ENCODE measurements at regions not wholly inside any gene's neighbourhood (a gene's known extent, or its start where the extent isn't known, plus 50 kb on each side); places are given as distances from the start of the nearest gene placed in this dataset.

DNA sequence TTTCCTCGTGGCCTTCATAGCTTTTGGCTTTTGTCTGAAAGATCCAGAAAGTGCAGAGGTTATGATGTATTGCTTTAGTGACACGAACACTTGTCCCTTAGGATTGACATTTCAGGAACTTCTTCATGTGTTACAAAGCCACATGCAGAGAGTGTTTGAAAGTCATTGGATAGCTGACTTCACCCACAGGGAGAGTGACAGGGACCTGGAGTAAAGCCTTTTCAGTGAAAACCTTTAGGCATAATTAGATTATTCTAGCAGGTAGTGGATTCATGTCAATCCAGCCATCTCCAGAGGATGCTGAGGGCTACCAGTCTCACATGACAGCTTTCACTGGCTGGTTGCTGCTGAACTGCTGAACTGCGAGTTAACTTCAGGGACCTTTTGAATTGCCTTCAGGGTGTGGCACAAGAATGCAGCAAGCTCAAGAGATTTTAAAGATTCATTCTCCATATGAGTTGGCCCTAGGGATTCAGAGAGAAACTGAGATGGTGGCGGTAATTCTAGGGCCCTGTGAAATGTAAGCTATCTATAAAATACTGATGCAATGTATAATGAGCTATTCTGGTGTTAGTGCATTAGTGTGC is 267.0 kb upstream of the GOLIM4 start:
- no peak for DNase-seq (ENCODE audit: low read depth)
- TF ChIP-seq, protein P1, sequence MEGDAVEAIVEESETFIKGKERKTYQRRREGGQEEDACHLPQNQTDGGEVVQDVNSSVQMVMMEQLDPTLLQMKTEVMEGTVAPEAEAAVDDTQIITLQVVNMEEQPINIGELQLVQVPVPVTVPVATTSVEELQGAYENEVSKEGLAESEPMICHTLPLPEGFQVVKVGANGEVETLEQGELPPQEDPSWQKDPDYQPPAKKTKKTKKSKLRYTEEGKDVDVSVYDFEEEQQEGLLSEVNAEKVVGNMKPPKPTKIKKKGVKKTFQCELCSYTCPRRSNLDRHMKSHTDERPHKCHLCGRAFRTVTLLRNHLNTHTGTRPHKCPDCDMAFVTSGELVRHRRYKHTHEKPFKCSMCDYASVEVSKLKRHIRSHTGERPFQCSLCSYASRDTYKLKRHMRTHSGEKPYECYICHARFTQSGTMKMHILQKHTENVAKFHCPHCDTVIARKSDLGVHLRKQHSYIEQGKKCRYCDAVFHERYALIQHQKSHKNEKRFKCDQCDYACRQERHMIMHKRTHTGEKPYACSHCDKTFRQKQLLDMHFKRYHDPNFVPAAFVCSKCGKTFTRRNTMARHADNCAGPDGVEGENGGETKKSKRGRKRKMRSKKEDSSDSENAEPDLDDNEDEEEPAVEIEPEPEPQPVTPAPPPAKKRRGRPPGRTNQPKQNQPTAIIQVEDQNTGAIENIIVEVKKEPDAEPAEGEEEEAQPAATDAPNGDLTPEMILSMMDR (IDR thresholded peaks at IDR 0.05; ENCODE audit: control insufficient read depth, extremely low read depth, insufficient read depth), result no peak
- H3K4me3 ChIP-seq (ENCODE audit: low read depth, low read length), result no peak overlapping the region

DNA sequence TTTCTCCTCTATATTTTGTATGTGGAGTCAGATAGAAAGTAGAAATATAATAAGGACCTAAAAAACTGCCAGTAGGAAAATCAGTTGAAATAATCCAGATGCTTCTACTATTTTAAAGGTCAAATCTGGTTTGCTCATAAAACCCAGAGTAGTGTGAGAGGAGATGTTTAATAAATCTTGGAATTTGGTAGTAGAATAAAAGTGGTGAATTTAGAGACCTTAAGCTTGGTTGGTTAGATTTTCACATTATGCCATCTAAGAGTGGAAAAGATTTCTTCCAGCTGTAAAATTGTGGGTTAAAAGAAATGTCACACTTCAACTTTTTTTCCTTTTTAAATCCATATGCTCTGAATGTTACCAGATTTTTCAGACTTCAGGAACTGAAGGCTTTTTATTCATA is 266.4 kb upstream of the GOLIM4 start:
- H3K4me3 ChIP-seq (ENCODE audit: low read depth, low read length), result no peak overlapping the region
- DNase-seq (ENCODE audit: low read depth), result no peak
- TF ChIP-seq, protein P1 (IDR thresholded peaks at IDR 0.05; ENCODE audit: control insufficient read depth, extremely low read depth, insufficient read depth), result no peak

DNA sequence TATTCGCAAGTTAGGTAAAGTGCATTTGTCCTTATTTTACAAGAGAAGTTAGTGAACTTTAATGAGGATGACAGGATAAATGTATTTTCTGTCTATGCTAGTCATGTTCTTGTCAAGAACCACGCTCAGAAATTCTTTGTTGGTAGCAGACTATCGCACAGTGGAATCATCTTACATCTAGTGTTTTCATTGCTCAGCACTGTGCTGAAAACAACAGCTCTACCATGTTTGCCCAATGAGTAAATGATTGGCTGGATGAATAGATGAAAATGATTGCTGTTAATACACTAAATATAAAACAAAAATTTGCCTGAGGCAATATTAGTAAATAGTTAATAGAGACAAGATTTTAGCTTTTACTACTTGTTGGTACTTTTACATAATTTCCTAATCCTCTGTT is 265.3 kb upstream of the GOLIM4 start:
- no peak for DNase-seq (ENCODE audit: low read depth)
- TF ChIP-seq, protein P1 (IDR thresholded peaks at IDR 0.05; ENCODE audit: control insufficient read depth, extremely low read depth, insufficient read depth), result no peak
- no peak overlapping the region for H3K4me3 ChIP-seq (ENCODE audit: low read depth, low read length)

DNA sequence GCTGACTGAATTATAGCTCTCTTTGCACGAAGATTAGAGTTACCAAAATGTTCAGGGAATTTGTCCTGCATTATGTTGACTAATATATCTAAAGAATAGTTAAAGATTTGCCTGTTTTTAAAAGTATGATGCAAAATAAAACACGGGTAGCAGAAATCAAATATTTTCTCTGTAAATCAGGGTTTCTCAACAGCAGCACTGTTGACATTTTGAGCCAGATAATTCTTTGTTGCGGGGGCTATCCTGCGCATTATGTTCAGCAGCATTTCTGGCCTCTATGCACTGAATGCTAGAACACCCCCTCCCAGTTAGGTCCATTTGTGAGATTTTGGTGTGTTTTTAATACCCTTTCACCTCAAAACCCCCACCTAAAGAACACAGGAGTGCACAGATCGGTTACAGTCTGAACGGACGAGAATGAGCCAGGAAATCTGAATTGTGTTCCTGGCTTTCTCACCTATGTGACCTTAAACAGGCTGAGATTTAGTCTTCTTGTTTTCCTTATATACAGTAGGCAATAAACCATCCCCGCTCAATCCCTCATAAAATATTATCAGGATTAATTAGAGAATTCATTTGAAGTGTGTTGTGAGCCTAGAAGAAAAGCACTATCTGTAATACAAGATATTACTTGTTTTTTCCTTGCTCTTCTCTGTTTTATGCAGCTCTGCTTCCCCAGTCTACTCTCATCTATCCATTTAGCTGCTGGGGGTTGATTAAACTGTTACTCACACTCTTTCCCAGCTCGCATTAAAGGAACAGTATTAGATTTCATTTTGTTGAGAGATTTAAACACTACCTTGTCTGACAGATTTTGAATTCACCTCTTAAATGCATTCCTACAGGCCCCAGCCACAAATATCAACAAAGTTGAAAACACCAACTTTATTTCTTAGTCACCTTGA is 247.5 kb upstream of the GOLIM4 start:
- TF ChIP-seq, protein P1 (IDR thresholded peaks at IDR 0.05; ENCODE audit: control insufficient read depth, extremely low read depth, insufficient read depth), result no peak
- DNase-seq (ENCODE audit: low read depth), result no peak
- H3K4me3 ChIP-seq (ENCODE audit: low read depth, low read length), result no peak overlapping the region

DNA sequence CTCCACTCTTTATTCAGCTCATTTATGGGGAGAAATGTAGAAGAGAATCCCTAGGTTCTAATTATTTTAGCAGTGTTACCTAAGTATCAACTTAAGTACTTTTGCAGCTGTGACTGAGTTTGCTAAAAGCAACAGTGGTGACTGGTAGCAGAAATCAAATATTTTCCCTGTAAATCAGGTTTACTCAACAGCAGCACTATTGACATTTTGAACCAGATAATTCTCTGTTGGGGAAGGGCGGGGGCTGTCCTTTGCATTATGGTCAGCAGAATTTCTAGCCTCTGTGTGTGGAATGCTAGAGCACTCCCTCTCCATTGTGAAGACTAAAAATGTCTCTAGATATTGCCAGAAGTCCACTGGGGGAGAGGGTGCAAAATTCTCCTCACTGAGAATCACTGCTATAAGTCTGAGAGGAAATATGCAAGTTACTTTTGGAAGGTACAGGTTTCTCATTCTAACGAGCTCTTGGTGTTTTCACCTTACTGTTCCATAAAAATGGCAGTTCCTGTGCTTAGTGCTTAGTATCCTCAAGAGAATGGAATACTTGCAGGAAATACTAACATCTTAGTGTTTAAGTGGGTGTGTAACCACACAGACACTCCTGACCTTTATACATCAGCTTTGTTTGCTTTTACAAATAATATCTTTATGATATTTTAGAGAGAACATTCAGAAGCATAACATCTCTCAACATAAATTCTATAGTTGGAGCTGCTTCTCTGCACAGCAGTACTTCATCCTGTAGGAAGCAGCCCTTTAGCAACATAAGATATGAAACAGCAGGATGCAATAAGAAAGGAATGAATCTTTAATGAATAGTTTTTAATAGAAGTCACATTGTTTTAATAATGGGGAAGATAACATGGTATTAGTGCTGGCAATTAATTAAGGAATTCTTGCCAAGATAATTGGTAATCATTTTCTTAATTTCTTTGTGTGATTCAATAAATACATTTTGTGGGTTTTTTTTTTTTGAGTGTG is 246.5 kb upstream of the GOLIM4 start:
- H3K4me3 ChIP-seq (ENCODE audit: low read depth, low read length), result no peak overlapping the region
- no peak for DNase-seq (ENCODE audit: low read depth)

DNA sequence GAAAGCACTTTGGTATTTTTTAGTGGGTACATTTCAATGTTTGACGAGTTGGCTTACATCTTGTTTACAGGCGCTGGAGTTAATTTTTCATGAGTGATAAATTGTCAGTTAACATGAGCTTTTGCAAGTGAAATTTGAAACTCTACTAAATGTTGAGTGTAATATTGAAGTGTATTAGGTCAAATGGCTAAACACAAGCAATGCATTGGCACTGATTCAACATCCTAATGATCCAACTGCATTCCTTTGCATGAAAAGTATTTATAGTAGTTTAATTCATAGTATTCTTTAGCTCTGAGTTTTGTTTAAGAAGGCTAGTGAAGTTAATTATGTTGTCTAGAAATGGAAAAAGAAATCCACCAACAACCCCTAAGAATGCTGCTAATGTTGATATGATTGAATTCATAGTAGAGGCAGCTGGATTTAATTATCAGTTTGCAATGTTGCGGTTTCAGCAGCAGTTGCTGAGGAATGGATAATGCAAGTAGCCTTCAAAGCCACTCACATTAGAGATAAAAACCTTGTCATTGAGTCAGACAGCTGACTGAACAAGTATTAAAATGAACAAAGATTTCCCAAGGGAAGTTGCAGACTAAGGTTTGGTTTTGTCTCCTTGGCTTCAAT is 245.6 kb upstream of the GOLIM4 start:
- DNase-seq (ENCODE audit: low read depth), result no peak
- TF ChIP-seq, protein P1 (IDR thresholded peaks at IDR 0.05; ENCODE audit: control insufficient read depth, extremely low read depth, insufficient read depth), result no peak
- no peak overlapping the region for H3K4me3 ChIP-seq (ENCODE audit: low read depth, low read length)

More for the DNA sequence above, 246.5 kb upstream of the GOLIM4 start:
- TF ChIP-seq, protein P1 (IDR thresholded peaks at IDR 0.05; ENCODE audit: control insufficient read depth, extremely low read depth, insufficient read depth), result no peak
